GM12873 (cell line): ENCODE measurements at regions not wholly inside any gene's neighbourhood (a gene's known extent, or its start where the extent isn't known, plus 50 kb on each side); places are given as distances from the start of the nearest gene placed in this dataset.

ENCODE experiments used
- TF ChIP-seq, protein P1 (sequence below): IDR thresholded peaks from 2 replicates; pipeline ENCODE4 v1.5.1; 2012; ENCODE audit warnings: low read depth, mild to moderate bottlenecking, moderate library complexity, low read length, control low read depth; ENCODE audit not compliant: insufficient read depth; ENCODE audit errors: missing control alignments

GRCh38 chr9:7370988-7371387 lies 428.6 kb downstream of the DMAC1 start:
- TF ChIP-seq, protein P1, sequence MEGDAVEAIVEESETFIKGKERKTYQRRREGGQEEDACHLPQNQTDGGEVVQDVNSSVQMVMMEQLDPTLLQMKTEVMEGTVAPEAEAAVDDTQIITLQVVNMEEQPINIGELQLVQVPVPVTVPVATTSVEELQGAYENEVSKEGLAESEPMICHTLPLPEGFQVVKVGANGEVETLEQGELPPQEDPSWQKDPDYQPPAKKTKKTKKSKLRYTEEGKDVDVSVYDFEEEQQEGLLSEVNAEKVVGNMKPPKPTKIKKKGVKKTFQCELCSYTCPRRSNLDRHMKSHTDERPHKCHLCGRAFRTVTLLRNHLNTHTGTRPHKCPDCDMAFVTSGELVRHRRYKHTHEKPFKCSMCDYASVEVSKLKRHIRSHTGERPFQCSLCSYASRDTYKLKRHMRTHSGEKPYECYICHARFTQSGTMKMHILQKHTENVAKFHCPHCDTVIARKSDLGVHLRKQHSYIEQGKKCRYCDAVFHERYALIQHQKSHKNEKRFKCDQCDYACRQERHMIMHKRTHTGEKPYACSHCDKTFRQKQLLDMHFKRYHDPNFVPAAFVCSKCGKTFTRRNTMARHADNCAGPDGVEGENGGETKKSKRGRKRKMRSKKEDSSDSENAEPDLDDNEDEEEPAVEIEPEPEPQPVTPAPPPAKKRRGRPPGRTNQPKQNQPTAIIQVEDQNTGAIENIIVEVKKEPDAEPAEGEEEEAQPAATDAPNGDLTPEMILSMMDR = no peak

DNA sequence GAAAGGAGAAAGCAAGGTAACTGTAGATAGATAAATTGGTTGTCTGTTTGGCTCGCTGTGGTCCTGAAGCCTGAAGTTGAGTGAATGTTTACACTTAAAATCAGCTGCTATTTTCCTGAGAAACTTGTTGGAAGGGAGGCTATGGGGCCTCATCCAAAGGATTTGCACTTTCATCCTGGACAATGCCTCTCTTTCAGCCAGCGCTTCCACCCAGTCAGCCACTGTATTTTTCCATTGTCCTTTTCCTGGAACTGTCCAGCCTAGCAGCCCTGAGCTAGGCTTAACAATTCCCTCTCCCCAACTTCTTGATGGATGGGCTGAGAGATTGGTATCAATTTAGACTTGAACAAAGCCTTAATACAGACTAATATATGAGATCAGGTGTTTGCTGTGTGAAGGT lies 429.2 kb downstream of the DMAC1 start:
- TF ChIP-seq, protein P1 = no peak

GRCh38 chr9:7369384-7369821 lies 430.2 kb downstream of the DMAC1 start:
- TF ChIP-seq, protein P1 = no peak

DNA sequence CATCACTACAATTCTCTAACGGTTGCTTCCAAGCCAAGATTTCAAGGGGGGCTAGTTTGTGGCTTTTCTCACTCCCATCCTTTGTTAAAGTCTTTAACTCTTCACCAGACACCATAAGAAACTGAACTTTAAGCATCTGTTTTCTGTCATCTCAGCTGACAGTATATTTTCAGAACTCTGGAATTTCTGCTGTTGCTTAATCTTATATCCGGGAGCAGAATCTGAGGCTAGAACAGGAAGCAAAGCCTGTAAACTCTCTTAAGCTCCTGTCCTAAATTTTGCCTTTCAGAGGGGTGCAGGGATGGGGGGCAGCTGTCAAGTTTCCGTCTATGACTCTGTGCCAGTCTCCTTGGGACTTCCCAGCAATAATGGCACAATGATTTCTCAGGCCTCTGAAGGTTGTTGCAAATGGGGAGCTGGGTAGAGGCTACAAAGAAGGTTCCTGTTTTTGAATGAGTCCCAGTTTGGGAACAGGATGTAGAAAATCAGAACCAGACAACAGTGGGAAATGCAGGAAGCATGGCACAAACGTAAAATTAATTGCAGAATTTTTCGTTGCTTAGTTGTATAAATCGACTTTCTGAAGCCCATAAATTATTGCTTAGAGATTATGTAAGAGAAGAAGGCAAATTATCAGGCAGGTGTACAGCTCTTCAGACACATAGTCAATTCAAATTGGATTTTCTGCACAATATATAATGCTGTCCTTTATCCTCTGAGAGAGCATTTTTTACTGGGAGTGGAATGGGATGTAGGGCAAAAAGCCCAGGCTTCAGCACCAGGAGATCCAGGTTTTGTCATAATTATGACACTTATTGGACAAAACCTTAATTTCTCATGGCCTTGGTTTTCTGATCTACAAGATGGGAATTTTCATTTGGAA lies 430.9 kb downstream of the DMAC1 start:
- TF ChIP-seq, protein P1 = no peak

GRCh38 chr9:7367726-7368125 lies 431.9 kb downstream of the DMAC1 start:
- TF ChIP-seq, protein P1 = no peak

DNA sequence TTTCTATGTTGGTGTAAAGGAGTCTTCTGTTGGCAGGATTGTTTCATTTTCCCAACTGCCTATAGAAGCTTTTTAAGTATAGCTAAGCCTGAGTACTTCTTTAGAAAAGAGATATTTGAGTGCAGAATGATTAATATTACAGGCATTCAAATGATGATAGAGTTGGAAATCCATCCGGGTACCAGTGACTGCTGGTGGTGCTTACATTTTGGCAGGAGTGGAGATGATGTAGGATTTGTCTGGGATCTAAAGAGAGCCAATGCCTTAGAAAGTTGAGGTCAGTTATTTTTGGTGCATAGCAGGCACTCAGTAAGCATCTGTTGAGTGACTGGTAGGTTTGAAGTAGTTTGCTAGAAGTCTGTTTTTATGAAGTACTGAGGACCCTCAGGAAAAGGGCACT lies 433.5 kb downstream of the DMAC1 start:
- TF ChIP-seq, protein P1 = no peak

- TF ChIP-seq, protein P1 = no peak
Observed at GRCh38 chr9:7363777-7364477, 435.7 kb downstream of the DMAC1 start.
